SK-N-SH (cell line): ENCODE measurements at regions not wholly inside any gene's neighbourhood (a gene's known extent, or its start where the extent isn't known, plus 50 kb on each side); places are given as distances from the start of the nearest gene placed in this dataset.

Experiments
- RXRA ChIP-seq: IDR thresholded peaks from 2 replicates; pipeline ENCODE4 v1.4.0; 2012; ENCODE audit warnings: low read depth, mild to moderate bottlenecking, borderline replicate concordance
- TF ChIP-seq, protein P1 (sequence below): fragments of 200-600 bp; sonication (generic); IDR thresholded peaks from 2 replicates; pipeline ENCODE4 v1.6.1; 2017; ENCODE audit warnings: antibody characterized with exemption, mild to moderate bottlenecking, moderate library complexity

DNA sequence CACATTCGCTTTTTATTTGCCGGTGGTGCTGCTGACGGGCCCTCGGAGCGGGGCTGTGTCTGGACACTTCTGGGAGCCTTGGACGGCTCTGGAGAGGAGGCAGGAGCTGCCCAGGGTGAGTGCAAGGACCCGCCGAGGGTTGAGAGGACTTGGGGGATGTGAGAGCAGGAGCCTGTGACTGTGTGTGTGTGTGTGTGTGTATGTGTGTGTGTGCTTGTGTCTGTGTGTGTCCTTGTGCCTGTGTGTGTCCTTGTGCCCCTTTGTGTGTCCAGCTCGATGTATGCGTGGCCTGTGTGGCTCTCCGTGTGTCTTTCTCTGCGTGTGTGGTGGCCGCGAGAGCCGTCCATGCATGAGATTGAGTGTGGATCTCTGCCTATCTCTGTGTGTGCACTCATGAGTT is 179.6 kb upstream of the MYL2 start:
- TF ChIP-seq RXRA = no peak
- TF ChIP-seq, protein P1, sequence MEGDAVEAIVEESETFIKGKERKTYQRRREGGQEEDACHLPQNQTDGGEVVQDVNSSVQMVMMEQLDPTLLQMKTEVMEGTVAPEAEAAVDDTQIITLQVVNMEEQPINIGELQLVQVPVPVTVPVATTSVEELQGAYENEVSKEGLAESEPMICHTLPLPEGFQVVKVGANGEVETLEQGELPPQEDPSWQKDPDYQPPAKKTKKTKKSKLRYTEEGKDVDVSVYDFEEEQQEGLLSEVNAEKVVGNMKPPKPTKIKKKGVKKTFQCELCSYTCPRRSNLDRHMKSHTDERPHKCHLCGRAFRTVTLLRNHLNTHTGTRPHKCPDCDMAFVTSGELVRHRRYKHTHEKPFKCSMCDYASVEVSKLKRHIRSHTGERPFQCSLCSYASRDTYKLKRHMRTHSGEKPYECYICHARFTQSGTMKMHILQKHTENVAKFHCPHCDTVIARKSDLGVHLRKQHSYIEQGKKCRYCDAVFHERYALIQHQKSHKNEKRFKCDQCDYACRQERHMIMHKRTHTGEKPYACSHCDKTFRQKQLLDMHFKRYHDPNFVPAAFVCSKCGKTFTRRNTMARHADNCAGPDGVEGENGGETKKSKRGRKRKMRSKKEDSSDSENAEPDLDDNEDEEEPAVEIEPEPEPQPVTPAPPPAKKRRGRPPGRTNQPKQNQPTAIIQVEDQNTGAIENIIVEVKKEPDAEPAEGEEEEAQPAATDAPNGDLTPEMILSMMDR = no peak
